ENCODE measurements at regions not wholly inside any gene's neighbourhood (a gene's known extent, or its start where the extent isn't known, plus 50 kb on each side); places are given as distances from the start of the nearest gene placed in this dataset.

DNA sequence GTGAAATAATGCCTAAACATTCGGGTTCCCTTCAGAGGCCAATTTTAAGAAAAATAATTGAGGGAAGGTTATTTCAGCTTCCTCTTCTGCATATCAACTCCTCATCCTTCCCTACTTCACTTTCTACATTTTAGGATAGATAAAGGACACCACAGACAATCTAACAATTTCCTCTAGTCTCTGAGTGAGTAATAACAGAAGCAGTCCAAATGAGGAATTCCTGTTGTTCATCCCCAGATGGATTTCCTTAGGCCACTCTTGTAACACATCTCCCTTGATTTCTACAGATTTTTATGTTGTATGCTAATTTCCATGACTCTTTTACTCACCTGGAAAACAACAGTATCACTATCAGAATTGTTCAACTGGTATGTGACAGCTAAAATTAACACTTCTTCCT, 87.7 kb upstream of the LYPLAL1 start:
- H3K27ac ChIP-seq: no peak overlapping the region
- no peak for ATAC-seq (ENCODE audit: low FRiP score in 2 of 2)
- TF ChIP-seq, protein P1, sequence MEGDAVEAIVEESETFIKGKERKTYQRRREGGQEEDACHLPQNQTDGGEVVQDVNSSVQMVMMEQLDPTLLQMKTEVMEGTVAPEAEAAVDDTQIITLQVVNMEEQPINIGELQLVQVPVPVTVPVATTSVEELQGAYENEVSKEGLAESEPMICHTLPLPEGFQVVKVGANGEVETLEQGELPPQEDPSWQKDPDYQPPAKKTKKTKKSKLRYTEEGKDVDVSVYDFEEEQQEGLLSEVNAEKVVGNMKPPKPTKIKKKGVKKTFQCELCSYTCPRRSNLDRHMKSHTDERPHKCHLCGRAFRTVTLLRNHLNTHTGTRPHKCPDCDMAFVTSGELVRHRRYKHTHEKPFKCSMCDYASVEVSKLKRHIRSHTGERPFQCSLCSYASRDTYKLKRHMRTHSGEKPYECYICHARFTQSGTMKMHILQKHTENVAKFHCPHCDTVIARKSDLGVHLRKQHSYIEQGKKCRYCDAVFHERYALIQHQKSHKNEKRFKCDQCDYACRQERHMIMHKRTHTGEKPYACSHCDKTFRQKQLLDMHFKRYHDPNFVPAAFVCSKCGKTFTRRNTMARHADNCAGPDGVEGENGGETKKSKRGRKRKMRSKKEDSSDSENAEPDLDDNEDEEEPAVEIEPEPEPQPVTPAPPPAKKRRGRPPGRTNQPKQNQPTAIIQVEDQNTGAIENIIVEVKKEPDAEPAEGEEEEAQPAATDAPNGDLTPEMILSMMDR (IDR thresholded peaks at IDR 0.05): no peak
- TF ChIP-seq POLR2AphosphoS5 (IDR thresholded peaks at IDR 0.05) (no peak), POLR2A (IDR thresholded peaks at IDR 0.05) (no peak), EP300 (IDR thresholded peaks at IDR 0.05) (no peak)

DNA sequence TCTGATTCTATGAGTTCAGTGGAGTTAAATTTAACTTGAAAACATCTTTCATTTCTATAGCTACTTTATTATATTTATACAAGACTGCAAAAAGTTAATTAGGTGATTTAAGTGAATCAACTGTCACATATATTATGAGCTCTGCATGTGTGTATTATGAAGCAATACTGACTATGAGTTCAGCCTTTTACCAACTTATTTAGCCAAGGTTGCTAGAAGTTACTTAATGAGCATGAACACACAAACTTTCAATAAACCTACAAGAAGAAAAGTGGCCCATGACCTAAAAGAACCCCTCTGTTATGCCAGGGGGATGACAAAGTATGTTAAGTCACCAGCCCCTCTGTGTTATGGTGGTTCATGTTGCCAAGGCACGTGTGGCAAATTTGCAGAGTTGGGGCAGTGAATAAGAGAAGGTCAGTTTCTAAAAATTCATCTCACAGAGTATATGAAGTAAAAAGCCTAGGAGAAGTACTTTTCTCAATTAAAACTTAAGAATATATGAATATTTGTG, 86.7 kb upstream of the LYPLAL1 start:
- peaks cover 0 to 4% (median 0%) of the 10 kb centered on the region in 4 donors for H3K4me1 ChIP-seq
- H3K9me3 ChIP-seq: no peaks in the 10 kb centered on the region
- H3K27ac ChIP-seq: no peak overlapping the region
- DNase-seq: no peak
- no peak for ATAC-seq (ENCODE audit: low FRiP score in 2 of 2)
- no peaks in the 10 kb centered on the region for H3K27me3 ChIP-seq
- WGBS, 2 donors: 0 to 47% methylated on average over 1 of the region's 1 CpG
- TF ChIP-seq EP300 (IDR thresholded peaks at IDR 0.05) (no peak), POLR2A (IDR thresholded peaks at IDR 0.05) (no peak), POLR2AphosphoS5 (IDR thresholded peaks at IDR 0.05) (no peak)
- TF ChIP-seq, protein P1 (IDR thresholded peaks at IDR 0.05): no peak
- H3K36me3 ChIP-seq: no peaks in the 10 kb centered on the region
- no peak overlapping the region for H3K4me3 ChIP-seq

More for the DNA sequence above, 87.7 kb upstream of the LYPLAL1 start:
- H3K4me1 ChIP-seq: peaks cover 0 to 4% (median 0%) of the 10 kb centered on the region in 4 donors
- no peak for DNase-seq
- H3K9me3 ChIP-seq: no peaks in the 10 kb centered on the region
- no peaks in the 10 kb centered on the region for H3K36me3 ChIP-seq
- H3K27me3 ChIP-seq: no peaks in the 10 kb centered on the region
- no peak overlapping the region for H3K4me3 ChIP-seq
- 69 to 82% methylated on average over 1 of the region's 1 CpG for WGBS, 2 donors

DNA sequence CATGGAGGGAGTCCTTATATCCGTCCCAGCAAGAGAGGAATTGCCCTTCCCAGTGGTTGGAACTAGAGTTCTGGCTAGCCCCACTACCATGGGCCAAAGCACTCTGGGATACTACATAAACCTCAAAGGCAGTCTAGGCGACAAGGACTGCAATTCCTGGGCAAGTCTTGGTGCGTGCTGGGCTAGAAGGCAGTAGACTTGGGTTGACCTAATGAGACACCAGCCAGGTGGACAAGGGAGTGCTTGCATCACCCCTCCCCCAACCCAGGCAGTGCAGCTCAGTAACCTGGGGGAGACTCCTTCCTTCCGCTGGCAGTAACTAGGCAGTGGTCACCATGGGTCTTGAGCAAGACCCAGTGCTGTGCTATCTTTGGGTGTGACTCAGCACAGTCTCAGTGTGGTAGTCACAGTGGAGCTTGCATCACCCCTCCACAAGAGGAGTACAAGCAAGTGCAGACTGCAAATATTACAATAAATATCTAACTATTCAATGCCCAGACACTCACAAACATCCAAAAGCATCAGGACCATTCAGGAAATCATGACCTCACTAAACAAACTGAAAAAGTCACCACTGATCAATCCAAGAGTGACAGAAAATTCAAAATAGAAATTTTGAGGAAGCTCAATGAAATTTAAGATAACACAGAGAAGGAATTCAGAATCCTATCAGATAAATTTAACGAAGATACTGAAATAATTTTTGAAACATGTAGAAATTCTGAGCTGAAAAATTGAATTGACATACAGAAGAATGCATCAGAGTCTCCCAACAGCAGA, 84.7 kb upstream of the LYPLAL1 start:
- peak in 1 of 2 donors; percentile 89 for DNase-seq
- peak overlapping the region in 3 of 4 donors; percentile 42 to 57 (median 54) for H3K27ac ChIP-seq
- TF ChIP-seq EP300 (IDR thresholded peaks at IDR 0.05): peak in 1 of 4 donors; percentile 63
- TF ChIP-seq POLR2A (IDR thresholded peaks at IDR 0.05): no peak
- TF ChIP-seq POLR2AphosphoS5 (IDR thresholded peaks at IDR 0.05): peak; percentile 22 to 60
- H3K4me3 ChIP-seq: no peak overlapping the region
- no peaks in the 10 kb centered on the region for H3K36me3 ChIP-seq
- peaks cover 0 to 5% (median 0%) of the 10 kb centered on the region in 4 donors for H3K9me3 ChIP-seq
- peak; percentile 87 to 97 for ATAC-seq (ENCODE audit: low FRiP score in 2 of 2)
- H3K27me3 ChIP-seq: no peaks in the 10 kb centered on the region
- WGBS, 2 donors: 63 to 83% methylated on average over 3 to 5 of the region's 5 CpGs
- peaks cover 0 to 4% (median 0%) of the 10 kb centered on the region in 4 donors for H3K4me1 ChIP-seq

DNA sequence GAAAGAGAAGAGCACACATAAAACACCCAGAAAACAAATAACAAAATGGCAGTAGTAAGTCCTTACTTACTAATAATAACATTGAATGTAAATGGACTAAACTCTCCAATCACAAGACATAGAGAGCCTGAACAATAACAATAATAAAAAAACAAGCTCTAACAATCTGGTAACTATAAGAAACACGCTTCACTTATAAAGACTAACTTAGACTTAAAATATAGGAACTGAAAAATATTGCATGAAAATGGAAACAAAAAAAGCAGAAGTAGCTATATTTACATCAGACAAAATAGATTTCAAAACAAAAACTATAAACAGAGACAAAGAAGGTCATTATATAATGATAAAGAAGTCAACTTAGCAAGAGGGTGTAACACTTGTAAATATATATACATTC, 83.1 kb upstream of the LYPLAL1 start:
- Histone ChIP-seq H3K27me3 (no peaks in the 10 kb centered on the region), H3K36me3 (no peaks in the 10 kb centered on the region), H3K4me1 (peaks cover 0 to 4% (median 0%) of the 10 kb centered on the region in 4 donors), H3K9me3 (peaks cover 0 to 5% (median 0%) of the 10 kb centered on the region in 4 donors), H3K27ac (peak overlapping the region in 1 of 4 donors; percentile 44), H3K4me3 (no peak overlapping the region)
- WGBS, 2 donors: 71 to 84% methylated on average over 1 of the region's 1 CpG
- TF ChIP-seq POLR2AphosphoS5 (IDR thresholded peaks at IDR 0.05) (no peak), EP300 (IDR thresholded peaks at IDR 0.05) (no peak), POLR2A (IDR thresholded peaks at IDR 0.05) (no peak)
- TF ChIP-seq, protein P1 (IDR thresholded peaks at IDR 0.05): no peak
- DNase-seq (no peak), ATAC-seq (ENCODE audit: low FRiP score in 2 of 2) (peak in 1 of 2 donors; percentile 18)

DNA sequence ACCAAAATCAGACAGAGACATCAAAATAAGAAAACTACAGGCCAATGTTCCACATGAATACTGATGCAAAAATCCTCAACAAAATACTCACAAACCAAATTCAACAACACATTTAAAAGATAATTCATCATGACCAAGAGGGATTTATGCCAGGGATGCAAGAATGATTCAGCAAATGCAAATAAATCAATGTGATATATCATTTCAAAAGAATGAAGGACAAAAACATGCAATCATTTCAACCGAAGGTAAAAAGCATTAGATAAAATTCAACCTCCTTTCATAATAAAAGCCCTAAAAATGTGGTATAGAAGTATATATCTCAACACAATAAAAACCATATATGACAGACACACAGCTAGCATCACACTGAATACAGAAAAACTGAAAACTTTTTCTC, 81.5 kb upstream of the LYPLAL1 start:
- DNase-seq (no peak), ATAC-seq (ENCODE audit: low FRiP score in 2 of 2) (no peak)
- Histone ChIP-seq H3K27me3 (no peaks in the 10 kb centered on the region), H3K4me1 (peaks cover 0 to 4% (median 0%) of the 10 kb centered on the region in 4 donors), H3K4me3 (no peak overlapping the region), H3K27ac (no peak overlapping the region), H3K36me3 (no peaks in the 10 kb centered on the region), H3K9me3 (peaks cover 0 to 5% (median 0%) of the 10 kb centered on the region in 4 donors)
- TF ChIP-seq EP300 (IDR thresholded peaks at IDR 0.05) (no peak), POLR2A (IDR thresholded peaks at IDR 0.05) (no peak), POLR2AphosphoS5 (IDR thresholded peaks at IDR 0.05) (no peak)
- TF ChIP-seq, protein P1 (IDR thresholded peaks at IDR 0.05): no peak
- WGBS, 2 donors: 69 to 80% methylated on average over 1 of the region's 1 CpG

Measured in upper lobe of left lung (tissue), 6 donors.